K562 (cell line): ENCODE measurements at regions not wholly inside any gene's neighbourhood (a gene's known extent, or its start where the extent isn't known, plus 50 kb on each side); places are given as distances from the start of the nearest gene placed in this dataset.

Experiments used
- ATAC-seq: fragments of 200-7000 bp; cut with Tn5 transposase; 3 replicates; pipeline ENCODE4 v1.9.1; 2020; ENCODE audit warnings: moderate library complexity
- BruUV-seq: library from RNA; stranded (reverse); fragments of 400-500 nt; replicated peaks from 2 replicates; lab custom pipeline; 2021; lab: Mats Ljungman, UMichigan
- CTCF ChIA-PET: fragments of 300-600 bp; formaldehyde crosslinking; extraction: SDS; loops from one replicate; lab custom pipeline; 2021; ENCODE audit warnings: low intra/inter-chr PET ratio; lab: Yijun Ruan, JAX
- POLR2A ChIA-PET: fragments of 300-600, 350-650 bp; sonication (Branson Sonifier 250); formaldehyde crosslinking; extraction: SDS; loops from one replicate; lab custom pipeline; 2021; ENCODE audit warnings: antibody characterized with exemption, inconsistent platforms; lab: Yijun Ruan, JAX
- DNase-seq, 4 experiments: peaks; one replicate each; pipeline versions ENCODE4 v3.0.0 to v3.0.0-alpha.2; 2011 to 2018; ENCODE audit warnings: low spot score in 3 of 4, mixed read lengths in 3 of 4; ENCODE audit errors: extremely low read depth in 1 of 4
- FAIRE-seq: peaks from 2 replicates; lab custom pipeline; 2011; peaks lifted over from hg19 to GRCh38; lab: Jason Lieb, UNC
- H2AFZ ChIP-seq: 2 replicates; pipeline ENCODE4 v1.6.0; 2011; ENCODE audit warnings: low read depth, low read length, control low read depth, inconsistent platforms
- H3K27ac ChIP-seq: fragments of 200-600 bp; 3 replicates; pipeline ENCODE4 v1.8.0; 2011; ENCODE audit warnings: low read depth, mild to moderate bottlenecking, control low read depth, inconsistent platforms, low read length, moderate library complexity, mixed read lengths; ENCODE audit errors: extremely low read depth
- H3K27me3 ChIP-seq, 2 experiments: fragments of 300-600 bp in 1 of 2; 2 replicates in 1 of 2; 3 replicates in 1 of 2; pipeline versions ENCODE4 v1.6.0 to v1.8.0; 2011; ENCODE audit warnings: inconsistent platforms in 2 of 2, low read length in 2 of 2, mild to moderate bottlenecking in 1 of 2, mixed read lengths in 1 of 2, moderate library complexity in 1 of 2; ENCODE audit not compliant: control insufficient read depth in 2 of 2, insufficient read depth in 2 of 2
- H3K36me3 ChIP-seq: fragments of 300-600 bp; 3 replicates; pipeline ENCODE4 v1.8.0; 2011; ENCODE audit warnings: mild to moderate bottlenecking, low read length, inconsistent platforms; ENCODE audit not compliant: control insufficient read depth, insufficient read depth
- H3K4me1 ChIP-seq, 2 experiments: fragments of 200-600 bp in 1 of 2; replicated peaks in 1 of 2; 2 replicates in 1 of 2; 3 replicates in 1 of 2; pipeline versions ENCODE4 v1.5.1 to v1.8.0; 2011; ENCODE audit warnings: inconsistent platforms in 2 of 2, low read length in 2 of 2, mild to moderate bottlenecking in 1 of 2, mixed read lengths in 1 of 2, moderate library complexity in 1 of 2; ENCODE audit not compliant: control insufficient read depth in 2 of 2, insufficient read depth in 2 of 2
- H3K4me2 ChIP-seq: 2 replicates; pipeline ENCODE4 v1.6.1; 2011; ENCODE audit warnings: low read length, control low read depth, inconsistent platforms, mixed read lengths; ENCODE audit not compliant: insufficient read depth
- H3K4me3 ChIP-seq: fragments of 200-600 bp; sonication (generic), shearing (Covaris generic); 2 replicates; pipeline ENCODE4 v1.5.1; 2016; ENCODE audit warnings: control low read depth, inconsistent platforms
- H3K79me2 ChIP-seq: fragments of 200-600 bp; 3 replicates; pipeline ENCODE4 v1.8.0; 2011; ENCODE audit warnings: low read length, inconsistent platforms; ENCODE audit not compliant: control insufficient read depth, insufficient read depth
- H3K9ac ChIP-seq, 2 experiments: 2 replicates each; pipeline versions ENCODE4 v1.6.0 to v1.6.1; 2011; ENCODE audit warnings: low read depth in 2 of 2, low read length in 2 of 2, control low read depth in 1 of 2, inconsistent platforms in 1 of 2, mild to moderate bottlenecking in 1 of 2, mixed read lengths in 1 of 2; ENCODE audit not compliant: insufficient read depth in 1 of 2
- H3K9me1 ChIP-seq: one replicate; pipeline ENCODE4 v1.6.0; 2011; ENCODE audit warnings: inconsistent platforms, mild to moderate bottlenecking, low read length, moderate library complexity; ENCODE audit not compliant: control insufficient read depth, insufficient read depth
- H3K9me3 ChIP-seq: replicated peaks from 2 replicates; pipeline ENCODE4 v1.5.1; 2011; ENCODE audit warnings: low read depth, low read length, inconsistent platforms; ENCODE audit not compliant: control insufficient read depth, insufficient read depth
- H4K20me1 ChIP-seq: replicated peaks from 2 replicates; pipeline ENCODE4 v1.6.1; 2011; ENCODE audit warnings: low read length, inconsistent platforms, mixed read lengths; ENCODE audit not compliant: control insufficient read depth, insufficient read depth
- BRF1 ChIP-seq: IDR thresholded peaks from 3 replicates; pipeline ENCODE4 v1.6.1; 2011; ENCODE audit warnings: borderline replicate concordance, mild to moderate bottlenecking; ENCODE audit not compliant: insufficient read length; ENCODE audit errors: extremely low read depth
- COPS2 ChIP-seq: fragments of 450-650 bp; conservative IDR thresholded peaks from 2 replicates; pipeline ENCODE4 v1.6.1; 2016; ENCODE audit warnings: mild to moderate bottlenecking, moderate library complexity
- EWSR1 ChIP-seq: fragments of 450-650 bp; IDR thresholded peaks from 2 replicates; pipeline ENCODE4 v1.6.1; 2018; ENCODE audit warnings: borderline replicate concordance, mild to moderate bottlenecking, low read depth, moderate library complexity; ENCODE audit not compliant: partially characterized antibody
- MAZ ChIP-seq, 2 experiments: fragments of 450-650 bp in 1 of 2; sonication (generic) in 1 of 2; formaldehyde crosslinking; IDR thresholded peaks in 1 of 2; conservative IDR thresholded peaks in 1 of 2; 2 replicates each; pipeline versions ENCODE4 v1.4.0 to v1.5.0; 2020; ENCODE audit warnings: mild to moderate bottlenecking in 1 of 2, missing genetic modification reagents in 1 of 2
- NR2C2 ChIP-seq, 2 experiments: fragments of 200-800 bp in 1 of 2; sonication (Bioruptor generic) in 1 of 2; sonication (generic) in 1 of 2; formaldehyde crosslinking in 1 of 2; IDR thresholded peaks; 2 replicates each; pipeline versions ENCODE4 v1.6.1 to v1.8.0; 2016 to 2022; ENCODE audit warnings: mild to moderate bottlenecking in 1 of 2, missing compliant biosample characterization in 1 of 2, missing genetic modification characterization in 1 of 2, missing genetic modification reagents in 1 of 2
- POLR2G ChIP-seq: fragments of 200-400 bp; formaldehyde crosslinking; IDR thresholded peaks from 2 replicates; pipeline ENCODE4 v1.6.1; 2017; ENCODE audit warnings: low read depth, mild to moderate bottlenecking, antibody characterized with exemption, low read length, moderate library complexity
- RBM25 ChIP-seq: fragments of 200-400 bp; formaldehyde crosslinking; IDR thresholded peaks from 2 replicates; pipeline ENCODE4 v1.6.1; 2018; ENCODE audit warnings: low read length, low read depth, moderate library complexity; ENCODE audit not compliant: severe bottlenecking
- RFX7 ChIP-seq: fragments of 250-450 bp; sonication (Bioruptor Pico); IDR thresholded peaks from 2 replicates; pipeline ENCODE4 v1.5.1; 2021; ENCODE audit warnings: mild to moderate bottlenecking
- SMARCC2 ChIP-seq: fragments of 450-650 bp; IDR thresholded peaks from 2 replicates; pipeline ENCODE4 v1.6.1; 2017; ENCODE audit warnings: antibody characterized with exemption, moderate library complexity, mild to moderate bottlenecking, low read depth
- SRSF1 ChIP-seq: fragments of 200-400 bp; formaldehyde crosslinking; IDR thresholded peaks from 2 replicates; pipeline ENCODE4 v1.6.1; 2017; ENCODE audit warnings: mild to moderate bottlenecking, low read depth, low read length, moderate library complexity
- SUPT5H ChIP-seq: fragments of 450-650 bp; IDR thresholded peaks from 2 replicates; pipeline ENCODE4 v1.6.1; 2016
- ZNF561 ChIP-seq: fragments of 450-650 bp; formaldehyde crosslinking; conservative IDR thresholded peaks from 2 replicates; pipeline ENCODE4 v1.4.0; 2020; ENCODE audit warnings: mild to moderate bottlenecking, moderate library complexity
- ZNF785 ChIP-seq: fragments of 250-450 bp; sonication (Bioruptor Pico); IDR thresholded peaks from 2 replicates; pipeline ENCODE4 v1.4.0; 2020; ENCODE audit warnings: mild to moderate bottlenecking
- WGBS: fragments of 100-300 bp; shearing (Covaris generic); methylation state at CpG from one replicate; pipeline ENCODE4 v1.1.6; 2016; ENCODE audit warnings: low coverage, mixed read lengths; ENCODE audit not compliant: insufficient coverage; ENCODE audit errors: missing lambda C conversion rate; 5-methylcytosine and 5-hydroxymethylcytosine counted together
- in situ Hi-C: fragments of 300-500 bp; cut with MboI; formaldehyde crosslinking; loops from 4 replicates; pipeline ENCODE4 v1.15.0; 2018; ENCODE audit warnings: inconsistent platforms, mixed read lengths
- intact Hi-C: fragments of 100-400 bp; cut with micrococcal nuclease; formaldehyde crosslinking; loops from 2 replicates; pipeline ENCODE4 v1.14.2; 2022
- TF ChIP-seq, protein P1 (sequence below): sonication (generic); formaldehyde crosslinking; IDR thresholded peaks from 2 replicates; pipeline ENCODE4 v1.8.0; 2022; ENCODE audit warnings: mild to moderate bottlenecking, low read depth, missing genetic modification reagents
- TF ChIP-seq, protein P2 (sequence below): sonication (generic); formaldehyde crosslinking; IDR thresholded peaks from 2 replicates; pipeline ENCODE4 v1.8.0; 2022; ENCODE audit warnings: mild to moderate bottlenecking, missing genetic modification reagents
- TF ChIP-seq, protein P3 (sequence below): fragments of 450-650 bp; conservative IDR thresholded peaks from 2 replicates; pipeline ENCODE4 v1.6.1; 2016; ENCODE audit warnings: missing genetic modification characterization, low read depth, mild to moderate bottlenecking, control low read depth, missing compliant biosample characterization
- TF ChIP-seq, protein P4 (sequence below): fragments of 250-450 bp; sonication (Bioruptor Pico); IDR thresholded peaks from 2 replicates; pipeline ENCODE4 v1.8.0; 2022; ENCODE audit warnings: moderate library complexity, mild to moderate bottlenecking, inconsistent platforms

DNA sequence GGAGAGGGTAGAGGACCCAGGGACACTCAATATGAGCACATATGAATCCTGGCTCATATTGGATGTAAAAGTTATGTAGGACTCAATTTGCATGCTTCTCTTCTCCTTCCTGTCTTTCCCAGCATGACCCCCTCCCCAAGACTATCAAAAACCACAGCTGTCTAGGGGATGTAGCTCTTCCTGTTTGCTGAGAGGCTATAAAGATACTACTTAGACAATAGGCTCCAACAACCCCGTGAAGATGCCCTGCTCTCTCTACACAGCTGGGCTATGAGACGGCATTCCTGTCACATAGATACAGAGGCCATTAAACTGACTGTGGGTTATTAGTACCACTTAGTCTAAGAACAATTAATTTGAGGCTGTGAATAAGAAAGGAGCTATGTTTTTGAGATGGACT, 56.5 kb upstream of the PCSK1 start:
- POLR2A ChIA-PET, result no interaction called here
- no peaks in the 10 kb centered on the region for H3K9me3 ChIP-seq
- H3K4me3 ChIP-seq, result no peak overlapping the region
- no peak for TF ChIP-seq SUPT5H
- no peak for TF ChIP-seq POLR2G
- no peak for TF ChIP-seq NR2C2 (CRISPR knock-in tag; IDR thresholded peaks at IDR 0.05)
- TF ChIP-seq NR2C2 (tag; IDR thresholded peaks at IDR 0.05), result no peak
- no peak for TF ChIP-seq ZNF785 (CRISPR knock-in tag)
- TF ChIP-seq, protein P1, sequence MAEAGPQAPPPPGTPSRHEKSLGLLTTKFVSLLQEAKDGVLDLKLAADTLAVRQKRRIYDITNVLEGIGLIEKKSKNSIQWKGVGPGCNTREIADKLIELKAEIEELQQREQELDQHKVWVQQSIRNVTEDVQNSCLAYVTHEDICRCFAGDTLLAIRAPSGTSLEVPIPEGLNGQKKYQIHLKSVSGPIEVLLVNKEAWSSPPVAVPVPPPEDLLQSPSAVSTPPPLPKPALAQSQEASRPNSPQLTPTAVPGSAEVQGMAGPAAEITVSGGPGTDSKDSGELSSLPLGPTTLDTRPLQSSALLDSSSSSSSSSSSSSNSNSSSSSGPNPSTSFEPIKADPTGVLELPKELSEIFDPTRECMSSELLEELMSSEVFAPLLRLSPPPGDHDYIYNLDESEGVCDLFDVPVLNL (CRISPR knock-in tag), result no peak
- TF ChIP-seq RFX7 (CRISPR knock-in tag), result no peak
- TF ChIP-seq COPS2, result no peak
- TF ChIP-seq EWSR1, result no peak
- TF ChIP-seq BRF1, result no peak
- no peak for TF ChIP-seq MAZ (CRISPR knock-in tag; conservative IDR thresholded peaks at IDR 0.05 in 1 of 2, IDR thresholded peaks at IDR 0.05 in 1 of 2)
- no peak for TF ChIP-seq RBM25
- TF ChIP-seq, protein P2, sequence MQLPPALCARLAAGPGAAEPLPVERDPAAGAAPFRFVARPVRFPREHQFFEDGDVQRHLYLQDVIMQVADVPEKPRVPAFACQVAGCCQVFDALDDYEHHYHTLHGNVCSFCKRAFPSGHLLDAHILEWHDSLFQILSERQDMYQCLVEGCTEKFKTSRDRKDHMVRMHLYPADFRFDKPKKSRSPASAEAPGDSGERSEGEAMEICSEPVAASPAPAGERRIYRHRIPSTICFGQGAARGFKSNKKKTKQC (CRISPR knock-in tag), result no peak
- TF ChIP-seq SMARCC2, result no peak
- TF ChIP-seq, protein P3, sequence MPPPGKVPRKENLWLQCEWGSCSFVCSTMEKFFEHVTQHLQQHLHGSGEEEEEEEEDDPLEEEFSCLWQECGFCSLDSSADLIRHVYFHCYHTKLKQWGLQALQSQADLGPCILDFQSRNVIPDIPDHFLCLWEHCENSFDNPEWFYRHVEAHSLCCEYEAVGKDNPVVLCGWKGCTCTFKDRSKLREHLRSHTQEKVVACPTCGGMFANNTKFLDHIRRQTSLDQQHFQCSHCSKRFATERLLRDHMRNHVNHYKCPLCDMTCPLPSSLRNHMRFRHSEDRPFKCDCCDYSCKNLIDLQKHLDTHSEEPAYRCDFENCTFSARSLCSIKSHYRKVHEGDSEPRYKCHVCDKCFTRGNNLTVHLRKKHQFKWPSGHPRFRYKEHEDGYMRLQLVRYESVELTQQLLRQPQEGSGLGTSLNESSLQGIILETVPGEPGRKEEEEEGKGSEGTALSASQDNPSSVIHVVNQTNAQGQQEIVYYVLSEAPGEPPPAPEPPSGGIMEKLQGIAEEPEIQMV (tag), result no peak
- no peak for TF ChIP-seq ZNF561 (CRISPR knock-in tag)
- TF ChIP-seq, protein P4, sequence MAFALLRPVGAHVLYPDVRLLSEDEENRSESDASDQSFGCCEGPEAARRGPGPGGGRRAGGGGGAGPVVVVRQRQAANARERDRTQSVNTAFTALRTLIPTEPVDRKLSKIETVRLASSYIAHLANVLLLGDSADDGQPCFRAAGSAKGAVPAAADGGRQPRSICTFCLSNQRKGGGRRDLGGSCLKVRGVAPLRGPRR (CRISPR knock-in tag), result no peak
- no peak for TF ChIP-seq SRSF1
- TF ChIP-seq, all 486 proteins: peak for 0
- no TSS peak for BruUV-seq
- H3K27me3 ChIP-seq, result no peaks in the 10 kb centered on the region
- H3K9ac ChIP-seq, result no peak overlapping the region
- FAIRE-seq (no peak), DNase-seq (no peak), ATAC-seq (no peak)
- H3K79me2 ChIP-seq, result no peaks in the 10 kb centered on the region
- 0% methylated on average over 2 of the region's 2 CpGs for WGBS
- no peaks in the 10 kb centered on the region for H4K20me1 ChIP-seq
- no peak overlapping the region for H3K4me2 ChIP-seq
- no peaks in the 10 kb centered on the region for H3K9me1 ChIP-seq
- in situ Hi-C loops (no loop called here), intact Hi-C loops (no loop called here)
- no peaks in the 10 kb centered on the region for H3K36me3 ChIP-seq
- CTCF ChIA-PET, result no interaction called here
- H3K27ac ChIP-seq, result no peak overlapping the region
- no peaks in the 10 kb centered on the region for H3K4me1 ChIP-seq
- H2AFZ ChIP-seq, result no peak overlapping the region
